Body of pancreas (tissue), 4 donors: ENCODE measurements at regions not wholly inside any gene's neighbourhood (a gene's known extent, or its start where the extent isn't known, plus 50 kb on each side); places are given as distances from the start of the nearest gene placed in this dataset.

ENCODE experiments used
- POLR2A ChIP-seq, 3 donors: fragments of 450-650 bp; IDR thresholded peaks; one replicate each; pipeline ENCODE4 v1.6.1; 2016; ENCODE audit warnings: antibody characterized with exemption in 3 of 3, mild to moderate bottlenecking in 2 of 3
- TF ChIP-seq, protein P1 (sequence below), 7 experiments: fragments of 450-650 bp in 4 of 7; fragments of 200-600 bp in 3 of 7; sonication (generic) in 3 of 7; IDR thresholded peaks; one replicate each; pipeline ENCODE4 v1.5.1; 2016 to 2019; ENCODE audit warnings: antibody characterized with exemption in 7 of 7

DNA sequence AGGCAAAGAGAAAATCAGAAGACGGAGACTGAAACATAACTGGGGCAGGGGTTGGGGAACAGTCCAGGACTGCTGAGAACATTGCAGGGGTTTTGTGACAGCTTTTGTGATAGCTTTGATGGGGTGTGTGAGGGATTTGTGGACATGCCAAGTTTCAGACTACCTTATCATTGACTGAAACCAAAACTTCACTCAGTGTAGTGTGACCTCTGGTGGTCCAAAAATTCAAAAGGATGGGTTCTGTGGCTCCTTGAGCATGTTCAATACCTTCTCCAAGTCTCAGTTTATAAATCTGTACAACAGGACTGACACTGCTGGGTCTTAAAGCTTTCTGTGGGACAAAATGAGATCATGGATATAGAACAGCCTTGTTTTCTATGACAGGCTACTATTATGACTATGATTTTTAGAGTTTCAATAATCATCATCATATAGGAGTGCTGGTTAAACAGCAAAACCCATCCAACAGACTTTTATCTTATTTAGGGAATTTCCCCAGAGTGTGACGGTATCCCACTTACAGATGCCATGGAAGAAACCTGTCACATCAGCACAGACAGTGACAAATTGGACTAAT is 259.2 kb upstream of the SLC14A2 start:
- TF ChIP-seq, protein P1, sequence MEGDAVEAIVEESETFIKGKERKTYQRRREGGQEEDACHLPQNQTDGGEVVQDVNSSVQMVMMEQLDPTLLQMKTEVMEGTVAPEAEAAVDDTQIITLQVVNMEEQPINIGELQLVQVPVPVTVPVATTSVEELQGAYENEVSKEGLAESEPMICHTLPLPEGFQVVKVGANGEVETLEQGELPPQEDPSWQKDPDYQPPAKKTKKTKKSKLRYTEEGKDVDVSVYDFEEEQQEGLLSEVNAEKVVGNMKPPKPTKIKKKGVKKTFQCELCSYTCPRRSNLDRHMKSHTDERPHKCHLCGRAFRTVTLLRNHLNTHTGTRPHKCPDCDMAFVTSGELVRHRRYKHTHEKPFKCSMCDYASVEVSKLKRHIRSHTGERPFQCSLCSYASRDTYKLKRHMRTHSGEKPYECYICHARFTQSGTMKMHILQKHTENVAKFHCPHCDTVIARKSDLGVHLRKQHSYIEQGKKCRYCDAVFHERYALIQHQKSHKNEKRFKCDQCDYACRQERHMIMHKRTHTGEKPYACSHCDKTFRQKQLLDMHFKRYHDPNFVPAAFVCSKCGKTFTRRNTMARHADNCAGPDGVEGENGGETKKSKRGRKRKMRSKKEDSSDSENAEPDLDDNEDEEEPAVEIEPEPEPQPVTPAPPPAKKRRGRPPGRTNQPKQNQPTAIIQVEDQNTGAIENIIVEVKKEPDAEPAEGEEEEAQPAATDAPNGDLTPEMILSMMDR (IDR thresholded peaks at IDR 0.05), result no peak
- TF ChIP-seq POLR2A (IDR thresholded peaks at IDR 0.05), result no peak
